Panc1 (cell line): ENCODE measurements at regions not wholly inside any gene's neighbourhood (a gene's known extent, or its start where the extent isn't known, plus 50 kb on each side); places are given as distances from the start of the nearest gene placed in this dataset.

Experiments used
- CTCF ChIP-seq: fragments of 450-650 bp; IDR thresholded peaks from 2 replicates; pipeline ENCODE4 v1.5.1; 2017; ENCODE audit warnings: mild to moderate bottlenecking
- POLR2AphosphoS5 ChIP-seq: IDR thresholded peaks from 2 replicates; pipeline ENCODE4 v1.6.1; 2012; ENCODE audit warnings: mild to moderate bottlenecking, low read depth, low read length, moderate library complexity
- REST ChIP-seq, 2 experiments: IDR thresholded peaks; 2 replicates each; pipeline ENCODE4 v1.6.1; 2011 to 2012; ENCODE audit warnings: low read depth in 2 of 2, control low read depth in 1 of 2, low read length in 1 of 2, mild to moderate bottlenecking in 1 of 2, moderate library complexity in 1 of 2; ENCODE audit not compliant: insufficient read depth in 1 of 2
- SIN3A ChIP-seq: IDR thresholded peaks from 2 replicates; pipeline ENCODE4 v1.6.1; 2012; ENCODE audit warnings: low read depth, mild to moderate bottlenecking, low read length, moderate library complexity, borderline replicate concordance; ENCODE audit not compliant: insufficient read depth

GRCh38 chr13:79691826-79692225 lies 210.9 kb downstream of the NDFIP2 start:
- no peak for TF ChIP-seq CTCF
- TF ChIP-seq POLR2AphosphoS5: no peak
- TF ChIP-seq REST (IDR thresholded peaks at IDR 0.05; ENCODE audit: insufficient read depth in 1 of 2, low read depth in 2 of 2, low read length in 1 of 2): no peak
- TF ChIP-seq SIN3A: no peak
